Aorta (tissue), 5 donors: ENCODE measurements at regions not wholly inside any gene's neighbourhood (a gene's known extent, or its start where the extent isn't known, plus 50 kb on each side); places are given as distances from the start of the nearest gene placed in this dataset.

ENCODE experiments used
- ATAC-seq: fragments of 200-7000 bp; cut with Tn5 transposase; one replicate; pipeline ENCODE4 v1.9.1; 2022; ENCODE audit warnings: moderate library complexity; ENCODE audit not compliant: low FRiP score
- DNase-seq, 2 donors: peaks; one replicate each; pipeline ENCODE4 v3.0.0-alpha.2; 2020
- H3K27ac ChIP-seq, 2 donors: one replicate each; pipeline ENCODE4 v1.5.1; 2013; ENCODE audit warnings: low read length in 2 of 2, mild to moderate bottlenecking in 2 of 2, moderate library complexity in 2 of 2, control low read depth in 1 of 2, inconsistent platforms in 1 of 2, low read depth in 1 of 2
- H3K27me3 ChIP-seq, 2 donors: one replicate each; pipeline ENCODE4 v1.6.1; 2013; ENCODE audit warnings: control low read depth in 1 of 2, low read length in 1 of 2, mild to moderate bottlenecking in 1 of 2, moderate library complexity in 1 of 2; ENCODE audit not compliant: insufficient read depth in 2 of 2, control insufficient read depth in 1 of 2
- H3K36me3 ChIP-seq, 2 donors: one replicate each; pipeline ENCODE4 v1.6.1; 2013; ENCODE audit warnings: control low read depth in 1 of 2, low read length in 1 of 2, mild to moderate bottlenecking in 1 of 2; ENCODE audit not compliant: insufficient read depth in 2 of 2, control insufficient read depth in 1 of 2
- H3K4me1 ChIP-seq, 2 donors: one replicate each; pipeline ENCODE4 v1.6.1; 2013; ENCODE audit warnings: low read length in 2 of 2, control low read depth in 1 of 2, mild to moderate bottlenecking in 1 of 2, moderate library complexity in 1 of 2; ENCODE audit not compliant: insufficient read depth in 2 of 2, control insufficient read depth in 1 of 2
- H3K4me3 ChIP-seq, 2 donors: one replicate each; pipeline ENCODE4 v1.5.1; 2013; ENCODE audit warnings: low read length in 2 of 2, control low read depth in 1 of 2, mild to moderate bottlenecking in 1 of 2
- H3K9me3 ChIP-seq: one replicate; pipeline ENCODE4 v1.6.1; 2013; ENCODE audit warnings: mild to moderate bottlenecking, low read length; ENCODE audit not compliant: control insufficient read depth
- WGBS, 2 donors: extraction: QIAGEN DNeasy Blood & Tissue Kit; methylation state at CpG; one replicate each; pipeline ENCODE4 v1.1.7; 2013; 5-methylcytosine and 5-hydroxymethylcytosine counted together
- intact Hi-C, 2 donors: fragments of 100-400 bp; cut with DNase I; formaldehyde crosslinking; loops; one replicate each; pipeline versions ENCODE4 v1.14.2 to v1.15.0; 2022
- donor health status: healthy with polysubstance abuse.
- donor health status: Bipolar disorder and iron deficiency.
- donor health status: DM: no; HTN: no; CAD: no.
- donor health status: DM: no; HTN: no; CAD: no.
- donor health status: DM: yes; HTN: yes; CAD: no.

DNA sequence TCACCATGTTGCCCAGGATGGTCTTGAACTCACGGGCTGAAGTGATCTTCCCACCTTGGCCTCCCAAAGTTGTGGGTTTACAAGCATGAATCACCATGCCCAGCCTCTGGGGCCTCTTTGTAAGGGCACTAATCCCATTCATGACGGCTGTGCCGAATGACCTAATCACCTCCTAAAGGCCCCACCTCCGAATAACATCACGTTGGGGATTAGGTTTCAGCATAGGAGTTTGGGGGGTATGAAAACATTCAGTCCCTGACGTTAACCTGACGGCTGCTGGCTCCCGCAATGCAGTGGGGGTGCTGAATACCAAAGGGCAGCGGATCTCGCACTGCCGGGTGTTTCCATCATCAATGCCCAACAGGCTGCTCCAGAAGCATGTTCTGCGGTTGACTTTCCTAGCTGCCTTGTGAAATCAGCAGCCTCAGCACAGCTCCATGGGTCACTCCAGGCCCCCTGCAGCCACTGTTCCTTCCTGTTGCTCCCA, 120.8 kb upstream of the SEC14L1 start:
- intact Hi-C loops = no loop called here
- 27 to 38% methylated on average over 12 of the region's 12 CpGs for WGBS, 2 donors

DNA sequence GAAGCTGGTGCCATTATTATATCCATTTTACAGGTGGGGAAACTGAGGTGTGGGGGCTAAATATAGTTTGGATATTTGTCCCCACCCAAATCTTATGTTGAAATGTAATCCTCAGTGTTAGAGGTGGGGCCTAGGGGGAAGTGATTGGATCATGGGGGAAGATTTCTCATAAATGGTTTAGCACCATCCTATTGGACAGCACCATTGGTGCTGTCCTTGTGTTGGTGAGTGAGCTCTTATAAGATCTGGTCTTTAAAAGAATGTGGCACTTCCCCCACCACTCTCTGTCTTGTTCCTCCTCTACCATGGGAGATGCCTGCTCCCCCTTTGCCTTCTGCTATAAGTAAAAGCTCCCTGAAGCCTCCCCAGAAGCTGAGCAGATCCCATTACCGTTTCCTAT, 119.8 kb upstream of the SEC14L1 start:
- ATAC-seq (no peak), DNase-seq (no peak)
- Histone ChIP-seq H3K9me3 (peaks cover 3% of the 10 kb centered on the region), H3K27ac (no peak overlapping the region), H3K4me3 (no peak overlapping the region), H3K4me1 (no peaks in the 10 kb centered on the region), H3K36me3 (no peaks in the 10 kb centered on the region), H3K27me3 (no peaks in the 10 kb centered on the region)
- intact Hi-C loops = no loop called here
- 52 to 58% methylated on average over 1 of the region's 1 CpG for WGBS, 2 donors

More for the DNA sequence above, 120.8 kb upstream of the SEC14L1 start:
- no peaks in the 10 kb centered on the region for H3K27me3 ChIP-seq
- no peaks in the 10 kb centered on the region for H3K4me1 ChIP-seq
- H3K36me3 ChIP-seq = no peaks in the 10 kb centered on the region
- DNase-seq = no peak
- H3K27ac ChIP-seq = no peak overlapping the region
- H3K4me3 ChIP-seq = no peak overlapping the region
- no peak for ATAC-seq
- peaks cover 3% of the 10 kb centered on the region for H3K9me3 ChIP-seq

DNA sequence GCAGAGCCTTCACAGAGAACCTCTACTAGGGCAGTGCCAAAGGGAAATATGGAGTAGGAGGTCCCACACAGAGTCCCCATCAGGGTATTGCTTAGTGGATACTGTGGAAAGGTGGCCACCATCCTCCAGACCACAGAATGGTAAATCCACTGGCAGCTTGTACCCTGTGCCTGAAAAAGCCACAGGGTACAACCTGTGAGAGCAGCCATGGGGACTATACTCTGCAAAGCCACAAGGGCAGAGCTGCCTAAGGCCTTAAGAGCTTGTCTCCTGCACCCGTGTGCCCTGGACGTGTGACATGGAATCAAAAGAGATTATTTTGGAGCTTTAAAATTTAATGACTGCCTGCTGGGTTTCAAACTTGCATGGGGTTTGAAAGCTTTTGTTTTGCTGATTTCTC, 118.0 kb upstream of the SEC14L1 start:
- intact Hi-C loops = no loop called here
- no peak for ATAC-seq
- no peak overlapping the region for H3K4me3 ChIP-seq
- H3K27me3 ChIP-seq = no peaks in the 10 kb centered on the region
- no peaks in the 10 kb centered on the region for H3K36me3 ChIP-seq
- WGBS, 2 donors = 52 to 65% methylated on average over 2 of the region's 2 CpGs
- H3K27ac ChIP-seq = no peak overlapping the region
- no peaks in the 10 kb centered on the region for H3K4me1 ChIP-seq
- DNase-seq = no peak
- peaks cover 8% of the 10 kb centered on the region for H3K9me3 ChIP-seq

DNA sequence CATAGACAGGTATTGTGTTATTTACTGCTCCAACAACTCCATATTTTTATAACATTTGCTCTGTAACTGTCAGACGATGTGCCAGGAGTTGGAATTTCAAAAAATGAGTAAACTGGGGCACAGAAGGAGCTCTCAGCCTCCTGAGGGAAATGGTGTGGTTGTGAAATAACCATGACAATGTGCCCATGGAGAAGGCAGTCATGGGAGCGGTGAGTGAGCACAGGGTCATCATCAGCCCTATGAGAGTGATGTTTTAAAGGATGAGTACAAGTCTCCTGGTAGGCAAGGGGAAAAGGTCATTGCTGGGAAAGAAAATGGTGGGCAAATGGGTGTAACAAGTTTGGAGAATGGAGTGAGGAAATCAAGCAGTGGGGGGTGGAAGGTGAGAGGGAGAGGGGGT, 115.0 kb upstream of the SEC14L1 start:
- Histone ChIP-seq H3K27me3 (peaks cover 0 to 2% of the 10 kb centered on the region in 2 donors), H3K9me3 (peaks cover 8% of the 10 kb centered on the region), H3K4me1 (no peaks in the 10 kb centered on the region), H3K36me3 (no peaks in the 10 kb centered on the region), H3K4me3 (no peak overlapping the region), H3K27ac (no peak overlapping the region)
- intact Hi-C loops = no loop called here
- ATAC-seq (no peak), DNase-seq (no peak)
- WGBS, 2 donors = 71 to 74% methylated on average over 2 of the region's 2 CpGs

DNA sequence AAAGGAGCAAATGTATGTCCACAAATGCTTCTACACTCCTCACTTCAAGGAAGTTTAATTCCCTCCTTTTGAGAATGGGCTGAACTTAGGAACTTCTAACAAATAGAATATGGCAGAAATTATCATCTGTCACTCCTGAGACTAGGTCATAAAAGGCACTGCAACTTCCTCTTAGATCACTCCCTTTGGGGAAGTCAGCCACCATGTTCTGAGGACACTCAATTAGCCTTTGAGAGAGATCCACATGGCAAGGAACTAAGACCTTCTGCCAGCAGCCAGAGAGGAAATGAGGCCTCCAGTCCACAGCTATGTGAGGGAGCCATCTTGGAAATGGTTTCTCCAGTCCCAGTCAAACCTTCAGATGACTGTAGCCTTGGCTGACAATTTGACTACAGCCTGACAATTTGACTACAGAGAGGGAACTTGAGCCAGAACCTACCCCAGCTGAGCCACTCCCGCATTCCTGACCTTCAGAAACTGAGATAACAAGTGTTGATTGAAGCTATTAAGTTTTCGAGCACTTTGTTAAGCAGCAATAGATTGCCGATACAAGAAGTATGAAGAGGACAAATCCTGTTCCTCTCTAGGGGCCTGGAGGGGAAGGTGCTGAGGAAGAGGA, 113.4 kb upstream of the SEC14L1 start:
- H3K27ac ChIP-seq = no peak overlapping the region
- no peaks in the 10 kb centered on the region for H3K4me1 ChIP-seq
- H3K36me3 ChIP-seq = no peaks in the 10 kb centered on the region
- WGBS, 2 donors = 69 to 70% methylated on average over 3 of the region's 3 CpGs
- peaks cover 13% of the 10 kb centered on the region for H3K9me3 ChIP-seq
- DNase-seq (no peak), ATAC-seq (no peak)
- no peak overlapping the region for H3K4me3 ChIP-seq
- H3K27me3 ChIP-seq = peaks cover 0 to 2% of the 10 kb centered on the region in 2 donors
- intact Hi-C loops = no loop called here

DNA sequence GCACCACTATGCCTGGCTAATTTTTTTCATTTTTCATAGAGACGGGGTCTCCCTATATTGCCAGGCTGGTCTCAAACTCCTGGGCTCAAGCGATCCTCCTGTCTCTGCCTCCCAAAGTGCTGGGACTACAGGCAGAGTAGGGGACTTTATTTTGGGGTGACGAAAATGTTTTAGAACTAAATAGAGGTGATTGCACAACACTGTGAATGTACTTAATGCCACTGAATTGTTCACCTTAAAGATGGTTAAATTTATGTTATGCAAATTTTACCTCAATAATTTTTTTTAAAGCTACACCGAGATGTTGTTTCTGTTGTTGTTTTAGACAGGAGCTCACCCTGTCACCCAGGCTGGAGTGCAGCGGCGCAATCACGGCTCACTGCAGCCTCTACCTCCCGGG, 111.9 kb upstream of the SEC14L1 start:
- 91 to 94% methylated on average over 8 of the region's 8 CpGs for WGBS, 2 donors
- Histone ChIP-seq H3K27ac (no peak overlapping the region), H3K4me3 (no peak overlapping the region), H3K9me3 (peaks cover 12% of the 10 kb centered on the region), H3K36me3 (no peaks in the 10 kb centered on the region), H3K27me3 (peaks cover 0 to 2% of the 10 kb centered on the region in 2 donors), H3K4me1 (no peaks in the 10 kb centered on the region)
- no peak for ATAC-seq
- DNase-seq = no peak
- intact Hi-C loops = no loop called here

DNA sequence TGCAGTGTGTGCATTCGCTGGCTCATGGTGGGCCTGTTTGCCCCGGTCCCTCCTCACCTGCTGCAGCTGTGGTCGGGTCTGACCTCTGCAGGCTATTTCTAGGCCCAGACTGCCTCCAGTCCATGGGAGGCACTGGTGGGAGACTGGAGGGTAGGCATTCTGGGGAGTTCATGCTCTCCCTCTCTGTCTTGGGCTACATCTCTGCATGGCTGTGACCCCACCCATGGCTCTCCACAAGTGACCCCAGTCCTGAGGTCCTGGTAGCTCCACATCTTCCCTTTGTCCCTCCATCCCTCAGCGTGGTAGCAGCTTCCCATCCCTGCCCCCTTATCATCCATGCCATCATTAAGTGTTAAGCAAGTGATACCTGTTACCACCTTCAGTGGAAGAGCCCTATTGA, 107.8 kb upstream of the SEC14L1 start:
- DNase-seq = no peak
- H3K4me3 ChIP-seq = no peak overlapping the region
- no peak overlapping the region for H3K27ac ChIP-seq
- peaks cover 0 to 2% of the 10 kb centered on the region in 2 donors for H3K27me3 ChIP-seq
- intact Hi-C loops = no loop called here
- no peaks in the 10 kb centered on the region for H3K36me3 ChIP-seq
- peaks cover 7% of the 10 kb centered on the region for H3K9me3 ChIP-seq
- WGBS, 2 donors = 82 to 90% methylated on average over 4 of the region's 4 CpGs
- no peaks in the 10 kb centered on the region for H3K4me1 ChIP-seq
- no peak for ATAC-seq

DNA sequence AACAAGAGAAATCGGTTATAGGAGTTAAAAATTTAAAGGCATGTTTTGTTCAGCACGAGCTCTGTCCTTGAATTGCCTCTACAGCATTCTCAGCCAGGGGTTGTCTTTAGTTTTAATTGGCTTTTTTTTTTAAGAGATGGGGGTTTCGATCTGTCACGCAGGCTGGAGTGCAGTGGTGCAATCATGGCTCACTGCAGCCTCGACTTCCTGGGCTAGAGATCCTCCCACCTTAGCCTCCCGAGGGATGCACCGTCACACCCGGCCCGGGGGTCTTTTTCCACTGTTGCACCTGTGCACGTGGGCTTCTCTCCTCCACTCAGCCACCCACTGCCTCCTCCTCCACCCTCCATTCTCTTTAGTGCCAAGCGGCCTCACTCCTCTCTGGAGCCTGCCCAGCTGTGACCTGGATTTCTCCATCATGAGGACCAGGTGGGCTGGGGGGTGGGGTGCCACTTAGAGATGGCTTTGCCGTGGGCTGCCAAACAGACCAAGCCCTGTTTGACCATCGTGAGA, 106.8 kb upstream of the SEC14L1 start:
- no peak overlapping the region for H3K4me3 ChIP-seq
- no peaks in the 10 kb centered on the region for H3K4me1 ChIP-seq
- H3K36me3 ChIP-seq = no peaks in the 10 kb centered on the region
- WGBS, 2 donors = 76 to 78% methylated on average over 13 of the region's 13 CpGs
- intact Hi-C loops = no loop called here
- no peak for ATAC-seq
- no peak for DNase-seq
- H3K9me3 ChIP-seq = peaks cover 7% of the 10 kb centered on the region
- no peaks in the 10 kb centered on the region for H3K27me3 ChIP-seq
- no peak overlapping the region for H3K27ac ChIP-seq

DNA sequence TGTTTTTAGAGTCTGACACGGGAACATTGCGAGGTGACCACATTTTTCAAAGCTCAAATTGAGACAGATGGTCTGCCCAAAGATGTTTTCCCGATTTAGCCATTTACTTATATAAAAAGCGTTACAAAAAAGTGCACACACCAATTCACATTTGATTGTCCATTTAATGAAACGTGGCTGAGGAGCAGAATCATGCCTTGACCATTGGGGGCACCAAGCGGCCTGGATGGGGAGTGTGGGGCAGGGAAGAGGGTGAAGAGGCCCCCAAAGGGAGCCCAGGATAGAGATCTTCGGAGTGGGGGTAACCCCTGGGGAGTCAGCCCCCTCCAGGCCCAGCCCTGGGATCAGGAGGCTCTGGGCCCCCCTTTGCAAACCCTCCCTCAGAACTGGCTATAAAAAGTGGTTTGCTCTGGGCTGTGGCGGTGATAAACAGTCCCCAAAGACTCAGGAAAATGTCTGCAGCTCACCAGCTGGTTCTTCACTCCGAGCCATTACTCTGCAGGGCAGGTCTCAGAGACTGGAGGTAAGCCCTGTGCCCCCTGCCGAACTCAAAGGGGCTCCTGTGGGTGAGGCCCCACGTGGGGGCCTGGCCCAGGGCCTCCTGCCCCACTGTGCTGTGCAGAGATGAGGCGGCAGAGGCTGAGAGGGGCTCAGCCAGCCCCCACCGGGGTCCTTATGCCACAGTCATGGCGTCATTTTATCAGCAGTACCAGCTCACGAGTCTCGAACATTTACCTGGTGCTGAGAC, 105.9 kb upstream of the SEC14L1 start:
- intact Hi-C loops = no loop called here
- 41 to 48% methylated on average over 16 of the region's 16 CpGs for WGBS, 2 donors
- ATAC-seq (no peak), DNase-seq (no peak)
- no peaks in the 10 kb centered on the region for H3K27me3 ChIP-seq
- no peak overlapping the region for H3K27ac ChIP-seq
- H3K36me3 ChIP-seq = no peaks in the 10 kb centered on the region
- H3K4me3 ChIP-seq = no peak overlapping the region
- no peaks in the 10 kb centered on the region for H3K4me1 ChIP-seq
- peaks cover 7% of the 10 kb centered on the region for H3K9me3 ChIP-seq
